CD4-positive, alpha-beta T cell treated with Interleukin-17A for 4 hours (primary cell): ENCODE measurements at regions not wholly inside any gene's neighbourhood (a gene's known extent, or its start where the extent isn't known, plus 50 kb on each side); places are given as distances from the start of the nearest gene placed in this dataset.
"Not testable (repeated sequence)": the region's sequence is repeated elsewhere in the genome, so short reads cannot be mapped to it uniquely, and the experiment has no call there.

ENCODE experiments used
- DNase-seq: peaks from one replicate; pipeline ENCODE4 v3.0.0-alpha.2; 2020; ENCODE audit warnings: mixed read lengths

DNA sequence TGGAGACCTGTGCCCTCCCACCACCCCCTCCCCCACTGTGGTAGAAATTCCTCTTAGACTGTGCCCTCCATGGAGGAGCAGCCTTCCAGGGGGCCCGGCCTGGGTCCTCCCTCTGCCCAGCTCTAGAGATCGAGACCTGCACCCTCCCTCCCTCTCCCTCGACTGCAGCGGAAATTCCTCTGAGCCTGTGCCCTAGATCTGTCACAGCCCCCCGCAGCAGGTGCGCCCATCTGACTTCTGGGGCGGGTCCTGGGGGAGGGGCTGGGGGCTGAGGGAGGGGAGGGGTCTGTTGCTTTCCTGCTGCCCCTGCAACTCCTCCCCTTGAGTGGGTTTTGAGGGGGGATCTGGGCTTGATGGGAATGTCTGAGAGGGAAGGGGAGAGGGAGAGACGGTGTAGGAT is 177.8 kb upstream of the GSE1 start:
- DNase-seq: no peak

DNA sequence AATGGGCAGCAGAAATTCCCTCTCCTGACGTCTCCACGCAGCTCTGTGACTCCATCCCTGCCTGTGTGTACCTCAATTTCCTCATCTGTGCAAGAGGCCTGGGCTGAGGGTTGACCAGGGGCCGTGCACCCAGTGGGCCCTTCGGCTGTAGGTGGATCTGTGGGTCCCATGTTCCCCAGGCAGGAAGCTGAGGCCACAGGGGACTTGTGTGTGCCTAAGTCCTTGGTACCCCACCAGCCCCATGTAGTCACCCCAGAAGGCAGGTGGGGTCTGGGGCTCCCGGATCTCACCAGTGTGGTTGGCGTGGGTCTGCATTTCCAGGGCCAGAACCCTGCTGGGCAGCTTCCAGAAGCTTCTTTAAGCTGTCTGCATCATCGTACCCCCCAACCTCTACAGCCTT is 177.4 kb upstream of the GSE1 start:
- DNase-seq: no peak

GRCh38 chr16:85436207-85436606 is 176.9 kb upstream of the GSE1 start:
- no peak for DNase-seq

GRCh38 chr16:85436636-85437165 is 176.4 kb upstream of the GSE1 start:
- no peak for DNase-seq

GRCh38 chr16:85437166-85438052 is 175.7 kb upstream of the GSE1 start:
- DNase-seq: no peak

GRCh38 chr16:85438981-85439685 is 174.0 kb upstream of the GSE1 start:
- DNase-seq: no peak

GRCh38 chr16:85440744-85441143 is 172.4 kb upstream of the GSE1 start:
- DNase-seq: no peak

DNA sequence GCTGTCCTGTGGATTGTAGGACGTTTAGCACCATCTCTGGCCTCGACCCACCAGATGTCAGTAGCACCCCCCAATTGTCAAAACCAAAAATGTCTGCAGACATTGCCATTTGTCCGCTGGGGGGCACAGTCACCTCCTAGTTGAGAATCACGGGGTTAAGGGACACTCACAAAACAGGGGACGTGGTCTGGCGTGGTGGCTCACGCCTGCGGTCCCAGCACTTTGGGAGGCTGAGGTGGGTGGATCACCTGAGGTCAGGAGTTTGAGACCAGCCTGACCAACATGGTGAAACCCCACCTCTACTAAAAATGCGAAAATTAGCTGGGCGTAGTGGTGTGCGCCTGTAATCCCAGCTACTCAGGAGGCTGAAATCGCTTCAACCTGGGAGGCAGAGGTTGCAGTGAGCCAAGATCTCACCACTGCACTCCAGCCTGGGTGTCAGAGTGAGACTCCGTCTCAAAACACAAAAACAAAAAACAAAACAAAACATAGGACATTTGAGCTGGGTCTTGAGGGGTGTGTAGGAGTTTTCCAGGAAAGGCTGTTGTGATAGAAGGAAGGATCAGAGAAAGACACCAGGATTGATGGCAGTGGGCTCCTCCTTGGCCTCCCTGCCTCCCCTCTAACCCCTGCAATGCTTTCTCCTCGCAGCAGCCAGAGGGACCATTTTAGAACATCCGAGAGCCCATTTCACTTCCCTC is 171.8 kb upstream of the GSE1 start:
- peak; percentile 29 for DNase-seq

DNA sequence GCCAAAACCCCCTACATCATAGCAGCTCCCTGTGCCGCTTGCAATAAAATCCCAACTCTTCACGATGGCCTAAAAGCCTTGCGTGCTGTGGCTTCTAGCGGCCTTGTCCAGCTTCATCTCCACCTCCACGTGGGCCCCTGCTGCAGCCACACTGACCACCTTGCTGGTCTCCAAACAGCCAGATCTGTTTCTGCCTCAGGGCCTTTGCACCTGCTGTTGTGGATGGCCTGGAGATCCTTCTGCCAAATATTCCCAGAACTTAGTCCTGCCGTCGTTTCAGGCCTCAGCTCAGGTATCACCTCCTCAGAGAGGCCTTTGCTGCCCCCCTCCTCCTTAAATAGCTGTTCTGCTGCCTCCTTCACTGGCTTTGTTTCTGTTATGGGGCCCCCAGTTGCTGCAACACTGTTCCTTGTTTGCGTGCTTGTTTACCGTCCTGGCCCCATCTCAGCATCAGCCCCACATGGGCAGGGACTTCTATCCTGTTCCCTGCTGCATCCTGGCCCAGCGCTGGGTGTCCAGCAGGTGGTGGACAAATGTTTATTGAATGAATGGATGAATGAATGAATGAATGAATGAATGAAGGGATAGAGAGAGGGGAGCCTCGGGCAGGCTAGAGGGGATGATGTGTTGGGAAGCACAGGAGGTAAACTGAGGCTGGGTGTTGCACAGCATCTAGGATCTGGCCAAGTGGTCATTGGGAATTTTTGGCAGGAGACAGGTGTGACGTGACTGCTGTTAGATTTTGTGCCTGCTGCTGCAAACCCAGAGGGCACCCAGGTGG is 171.0 kb upstream of the GSE1 start:
- no peak for DNase-seq

- DNase-seq: no peak
These were observed 170.0 kb upstream of the GSE1 start for GRCh38 chr16:85443116-85443515.

GRCh38 chr16:85443531-85443930 is 169.6 kb upstream of the GSE1 start:
- DNase-seq: no peak

DNA sequence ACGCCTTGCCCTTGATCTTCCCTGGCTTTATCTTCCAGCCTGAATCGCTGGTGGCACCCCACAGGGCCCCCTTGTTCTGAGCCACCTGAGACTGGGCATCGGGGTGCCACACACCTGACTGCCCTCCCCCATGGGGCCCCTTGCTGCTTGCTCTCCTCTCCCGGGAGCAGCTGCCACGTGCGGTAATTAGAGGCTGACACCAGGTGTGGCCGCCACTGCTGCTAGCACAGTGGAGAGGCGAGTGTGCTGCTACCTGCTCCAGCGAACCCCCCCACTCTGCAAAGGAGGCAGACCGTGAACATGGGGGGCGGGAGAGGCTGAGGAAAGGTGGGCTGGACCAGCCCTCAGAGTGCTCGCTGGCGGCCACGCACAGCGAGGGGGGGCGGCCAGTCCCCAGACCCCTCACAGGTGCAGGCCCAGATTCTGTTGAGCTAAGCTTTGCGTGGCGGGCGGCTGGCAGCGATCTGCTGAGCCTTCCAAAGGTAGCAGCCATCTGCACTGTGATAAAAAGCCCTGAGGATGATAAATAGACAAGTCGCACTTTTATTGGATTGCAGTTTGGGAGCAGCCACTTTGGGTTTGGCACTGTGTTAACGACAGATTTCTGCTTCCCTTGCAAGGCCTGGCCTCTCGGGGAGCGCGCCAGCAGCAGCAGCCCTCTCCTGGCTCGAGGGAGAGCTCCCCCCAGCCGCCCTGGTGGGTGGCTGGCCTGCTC is 167.9 kb upstream of the GSE1 start:
- peak; percentile 16 for DNase-seq

- DNase-seq: no peak
These were observed 167.3 kb upstream of the GSE1 start for GRCh38 chr16:85445779-85446222.

DNA sequence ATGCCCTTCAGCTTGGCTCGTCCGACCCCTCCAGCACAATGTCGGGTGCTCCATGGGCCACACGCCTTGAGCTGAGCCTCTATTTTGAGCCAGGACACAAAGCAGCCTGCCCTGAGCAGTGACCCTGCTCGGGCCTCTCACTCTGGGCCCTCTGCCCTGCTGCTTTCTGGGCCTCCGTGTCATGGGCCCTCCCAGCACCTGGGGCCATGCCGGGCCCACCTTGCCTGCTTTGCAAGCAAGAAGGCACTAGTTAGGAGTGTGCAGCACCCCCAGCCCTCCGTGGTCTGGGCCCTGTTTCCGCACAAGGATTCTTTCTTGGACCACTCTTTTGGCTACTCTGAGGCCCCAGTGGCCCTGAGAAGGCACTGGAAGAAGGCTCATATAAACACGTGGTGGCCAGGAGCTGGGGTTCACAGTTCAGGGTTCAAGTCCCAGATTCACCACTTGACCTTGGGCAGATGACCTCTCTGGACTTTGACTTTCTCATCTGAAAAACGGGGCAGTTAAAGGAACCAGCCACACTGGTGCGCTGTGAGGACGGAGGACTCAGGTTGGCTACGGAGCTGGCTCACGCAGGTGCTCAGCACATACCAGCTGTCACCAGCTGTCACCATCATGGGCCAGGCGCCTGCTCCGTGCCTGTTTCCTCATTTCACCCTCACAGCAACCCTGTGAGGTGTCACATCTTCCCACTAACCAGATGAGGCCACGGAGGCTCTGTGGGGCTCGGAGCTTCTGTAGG is 166.0 kb upstream of the GSE1 start:
- peak; percentile 16 for DNase-seq

GRCh38 chr16:85447693-85448313 is 165.3 kb upstream of the GSE1 start:
- no peak for DNase-seq

- peak; percentile 76 for DNase-seq
These were observed 164.4 kb upstream of the GSE1 start for GRCh38 chr16:85448557-85449190.

- peak; percentile 33 for DNase-seq
These were observed 163.8 kb upstream of the GSE1 start for GRCh38 chr16:85449191-85449884.

DNA sequence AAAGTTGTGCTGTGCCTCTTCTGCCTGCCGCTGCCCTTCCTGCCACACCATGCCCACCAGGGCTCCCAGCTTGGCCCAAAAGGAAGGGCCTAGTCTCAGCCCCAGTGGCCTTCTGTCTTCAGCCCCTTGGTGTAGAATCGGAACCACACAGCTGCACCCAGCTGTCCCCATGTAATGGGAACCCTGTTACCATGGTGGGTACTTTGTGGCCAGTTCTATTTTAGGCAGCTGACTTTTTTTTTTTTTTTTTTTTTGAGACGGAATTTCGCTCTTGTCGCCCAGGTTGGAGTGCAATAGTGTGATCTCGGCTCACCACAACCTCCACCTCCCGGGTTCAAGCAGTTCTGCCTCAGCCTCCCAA is 163.3 kb upstream of the GSE1 start:
- DNase-seq: no peak

DNA sequence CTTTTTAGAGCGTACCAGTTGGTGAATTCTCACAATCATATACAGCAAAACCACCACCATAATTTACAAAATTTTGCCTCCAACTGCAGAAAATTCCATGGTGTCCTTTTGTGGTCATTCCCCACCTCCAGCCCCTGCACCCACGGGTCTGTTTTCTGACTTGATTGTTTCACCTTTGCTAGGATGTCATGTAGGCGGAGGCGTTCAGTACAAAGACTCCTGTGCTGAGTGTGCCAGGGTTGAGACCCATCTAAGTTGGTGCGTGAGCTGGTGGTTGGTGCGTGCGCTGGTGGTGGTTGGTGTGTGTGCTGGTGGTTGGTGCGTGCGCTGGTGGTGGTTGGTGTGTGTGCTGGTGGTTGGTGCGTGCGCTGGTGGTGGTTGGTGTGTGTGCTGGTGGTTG is 162.0 kb upstream of the GSE1 start:
- not testable (repeated sequence) for DNase-seq
